Common myeloid progenitor, CD34-positive (primary cell): ENCODE measurements at regions not wholly inside any gene's neighbourhood (a gene's known extent, or its start where the extent isn't known, plus 50 kb on each side); places are given as distances from the start of the nearest gene placed in this dataset.

Experiments used
- CTCF ChIA-PET: fragments of 350-600 bp; sonication (Branson Sonifier 250); formaldehyde crosslinking; loops from one replicate; lab custom pipeline; 2021; ENCODE audit warnings: antibody characterized with exemption; lab: Charles Lee
- POLR2A ChIA-PET: fragments of 350-600 bp; sonication (Branson Sonifier 250); formaldehyde crosslinking; loops from one replicate; lab custom pipeline; 2021; ENCODE audit warnings: antibody characterized with exemption; lab: Charles Lee
- DNase-seq, 3 donors: peaks; one replicate each; pipeline versions ENCODE4 v3.0.0 to v3.0.0-alpha.2; 2013
- H3K27ac ChIP-seq, 2 experiments: 1 replicate in 1 of 2; 2 replicates in 1 of 2; pipeline ENCODE4 v1.7.0; 2013; ENCODE audit warnings: inconsistent platforms in 2 of 2, low read length in 2 of 2, mild to moderate bottlenecking in 2 of 2, low read depth in 1 of 2, moderate library complexity in 1 of 2; ENCODE audit not compliant: severe bottlenecking in 2 of 2, insufficient read depth in 1 of 2, poor library complexity in 1 of 2
- H3K27me3 ChIP-seq, 5 experiments: replicated peaks in 2 of 5; 1 replicate in 3 of 5; 2 replicates in 2 of 5; pipeline versions ENCODE4 v1.6.1 to v1.7.0; 2013; ENCODE audit warnings: low read length in 4 of 5, mild to moderate bottlenecking in 2 of 5, moderate library complexity in 2 of 5, inconsistent platforms in 1 of 5; ENCODE audit not compliant: insufficient read depth in 5 of 5, control insufficient read depth in 4 of 5
- H3K36me3 ChIP-seq, 4 experiments: 1 replicate in 2 of 4; 2 replicates in 2 of 4; pipeline versions ENCODE4 v1.6.1 to v1.7.0; 2013; ENCODE audit warnings: low read length in 3 of 4, control low read depth in 1 of 4, mild to moderate bottlenecking in 1 of 4; ENCODE audit not compliant: control insufficient read depth in 4 of 4, insufficient read depth in 4 of 4
- H3K4me1 ChIP-seq, 4 experiments: 1 replicate in 3 of 4; 2 replicates in 1 of 4; pipeline versions ENCODE4 v1.6.1 to v1.7.1; 2013; ENCODE audit warnings: low read length in 3 of 4, mild to moderate bottlenecking in 3 of 4, control low read depth in 1 of 4, inconsistent platforms in 1 of 4, moderate library complexity in 1 of 4; ENCODE audit not compliant: control insufficient read depth in 4 of 4, insufficient read depth in 4 of 4; ENCODE audit errors: control extremely low read depth in 1 of 4
- H3K4me3 ChIP-seq, 7 experiments: 1 replicate in 4 of 7; 2 replicates in 3 of 7; pipeline versions ENCODE4 v1.5.1 to v1.7.0; 2013; ENCODE audit warnings: mild to moderate bottlenecking in 7 of 7, low read length in 6 of 7, moderate library complexity in 6 of 7, inconsistent platforms in 2 of 7, low read depth in 2 of 7, control low read depth in 1 of 7; ENCODE audit not compliant: insufficient read depth in 4 of 7, control insufficient read depth in 1 of 7; ENCODE audit errors: extremely low read depth in 1 of 7
- H3K9me3 ChIP-seq, 5 experiments: 1 replicate in 4 of 5; 2 replicates in 1 of 5; pipeline versions ENCODE4 v1.6.1 to v1.7.1; 2013; ENCODE audit warnings: low read length in 4 of 5, mild to moderate bottlenecking in 2 of 5, inconsistent platforms in 1 of 5, low read depth in 1 of 5, moderate library complexity in 1 of 5; ENCODE audit not compliant: control insufficient read depth in 4 of 5, insufficient read depth in 2 of 5; ENCODE audit errors: control extremely low read depth in 1 of 5
- whole genome bisulfite sequencing: methylation state at CpG from one replicate; pipeline ENCODE4 v1.1.5; 2013; ENCODE audit not compliant: insufficient coverage; 5-methylcytosine and 5-hydroxymethylcytosine counted together

DNA sequence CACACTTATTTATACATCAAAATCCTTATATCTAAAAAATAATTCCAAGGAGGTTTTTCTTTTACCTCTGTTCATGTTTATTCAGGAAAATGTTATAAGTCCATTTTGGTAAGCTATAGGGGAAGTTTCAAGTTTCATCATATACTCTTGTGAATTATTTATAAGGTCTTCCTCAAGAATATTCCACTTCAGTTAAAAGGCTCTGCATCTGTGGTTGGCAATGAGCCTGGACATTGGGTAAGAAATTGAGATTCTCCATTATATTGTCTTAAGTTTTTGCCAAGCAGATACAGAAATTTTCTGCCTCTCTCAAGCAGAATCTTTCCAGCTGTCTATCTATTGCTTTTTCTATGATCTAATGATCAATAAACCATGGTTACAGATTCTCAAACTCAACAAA is 641.9 kb downstream of the NLGN4X start:
- ChIA-PET CTCF (no interaction called here), POLR2A (no interaction called here)
- no peak overlapping the region for H3K4me3 ChIP-seq
- no peaks in the 10 kb centered on the region for H3K9me3 ChIP-seq
- no peak for DNase-seq
- no peaks in the 10 kb centered on the region for H3K27me3 ChIP-seq
- no peaks in the 10 kb centered on the region for H3K4me1 ChIP-seq
- H3K36me3 ChIP-seq = no peaks in the 10 kb centered on the region
- H3K27ac ChIP-seq = no peak overlapping the region

DNA sequence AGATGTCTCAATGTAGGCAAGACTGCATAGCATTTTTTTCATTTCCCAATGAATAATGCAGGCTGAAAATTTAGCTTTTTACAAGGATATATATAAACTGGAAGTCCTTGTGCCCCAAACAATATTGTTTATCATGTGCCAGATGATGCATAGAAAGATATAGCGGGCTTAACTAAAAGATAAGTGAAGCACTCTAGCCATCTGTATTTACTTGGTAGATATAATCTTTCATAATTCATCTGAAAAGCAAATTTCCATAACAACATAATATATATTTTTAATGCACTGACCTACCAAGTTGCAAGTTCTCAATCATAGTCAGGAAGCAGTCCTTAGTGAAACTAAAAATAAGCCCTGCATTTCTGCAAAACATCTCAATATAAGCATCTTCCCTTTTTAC is 653.3 kb downstream of the NLGN4X start:
- no peak overlapping the region for H3K27ac ChIP-seq
- H3K4me3 ChIP-seq = no peak overlapping the region
- no peaks in the 10 kb centered on the region for H3K4me1 ChIP-seq
- H3K27me3 ChIP-seq = no peaks in the 10 kb centered on the region
- WGBS = no CpG with 5 or more reads among the region's 1 CpG
- DNase-seq = no peak
- H3K9me3 ChIP-seq = no peaks in the 10 kb centered on the region
- ChIA-PET CTCF (no interaction called here), POLR2A (no interaction called here)
- no peaks in the 10 kb centered on the region for H3K36me3 ChIP-seq

DNA sequence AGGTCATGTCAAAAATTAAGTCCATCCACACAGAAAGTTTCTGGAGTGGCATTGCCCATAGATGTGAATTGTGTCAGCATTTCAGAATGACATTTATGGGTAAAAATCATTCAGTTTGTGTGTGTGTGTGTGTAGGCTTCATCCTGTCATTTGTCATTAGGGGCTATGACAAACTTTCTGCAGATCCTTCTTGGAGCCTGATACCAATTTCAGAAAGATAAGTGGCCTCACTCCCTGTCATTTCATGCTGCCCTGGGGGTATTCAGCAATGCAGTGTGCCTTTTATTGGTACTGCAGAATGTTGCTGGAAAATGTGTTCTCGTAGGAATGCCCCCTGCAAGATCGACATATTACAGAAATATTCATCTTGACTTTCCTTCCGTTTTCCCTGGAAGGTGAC is 659.7 kb downstream of the NLGN4X start:
- H3K4me1 ChIP-seq = no peaks in the 10 kb centered on the region
- WGBS = no CpG with 5 or more reads among the region's 3 CpGs
- no peaks in the 10 kb centered on the region for H3K36me3 ChIP-seq
- DNase-seq = no peak
- ChIA-PET POLR2A (no interaction called here), CTCF (no interaction called here)
- H3K27ac ChIP-seq = no peak overlapping the region
- no peaks in the 10 kb centered on the region for H3K9me3 ChIP-seq
- no peaks in the 10 kb centered on the region for H3K27me3 ChIP-seq
- H3K4me3 ChIP-seq = no peak overlapping the region

DNA sequence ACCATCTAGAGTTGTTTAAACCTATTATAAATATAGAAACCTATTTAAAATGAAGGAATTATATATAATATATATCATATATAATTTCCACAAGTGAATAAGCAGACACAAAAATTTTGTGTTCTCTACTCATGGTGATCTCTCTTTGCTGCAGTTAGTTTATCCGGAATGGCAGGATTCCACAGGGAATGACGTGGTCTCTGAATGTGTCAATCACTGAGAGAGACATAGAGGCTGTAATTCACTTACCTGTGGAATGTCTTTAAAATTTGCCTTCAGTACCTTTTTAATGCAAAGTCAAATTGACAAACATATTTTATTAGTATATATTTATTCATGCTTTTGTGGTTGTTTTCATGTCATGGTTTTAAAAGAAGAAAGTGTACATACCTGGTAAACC is 669.3 kb downstream of the NLGN4X start:
- ChIA-PET POLR2A (no interaction called here), CTCF (no interaction called here)
- Histone ChIP-seq H3K27ac (no peak overlapping the region), H3K4me3 (no peak overlapping the region), H3K27me3 (no peaks in the 10 kb centered on the region), H3K36me3 (no peaks in the 10 kb centered on the region), H3K4me1 (no peaks in the 10 kb centered on the region), H3K9me3 (peaks cover 0 to 6% (median 0%) of the 10 kb centered on the region in 5 experiments)
- DNase-seq = no peak
- 100% methylated on average over 1 of the region's 2 CpGs for WGBS

DNA sequence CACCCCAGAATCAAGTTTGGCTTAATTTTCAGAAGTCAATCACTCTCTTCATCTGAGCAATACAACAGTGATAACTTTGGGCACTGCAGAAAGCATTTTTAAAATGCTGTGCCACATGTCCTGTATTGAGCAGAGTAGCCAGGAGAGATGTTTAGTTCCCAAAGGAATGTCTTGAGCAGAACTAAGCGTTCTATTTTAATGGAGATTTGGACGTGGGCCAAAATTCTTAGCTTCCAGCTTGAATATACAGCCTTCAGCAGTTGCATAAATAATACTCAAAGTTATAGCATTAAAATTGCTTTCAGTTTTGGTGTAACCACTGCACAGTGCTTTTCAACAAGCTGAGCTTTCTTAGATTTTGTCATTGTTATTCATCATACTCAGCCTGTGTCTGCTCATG is 679.2 kb downstream of the NLGN4X start:
- Histone ChIP-seq H3K4me1 (no peaks in the 10 kb centered on the region), H3K36me3 (no peaks in the 10 kb centered on the region), H3K27me3 (no peaks in the 10 kb centered on the region), H3K9me3 (no peaks in the 10 kb centered on the region), H3K27ac (no peak overlapping the region), H3K4me3 (no peak overlapping the region)
- ChIA-PET CTCF (no interaction called here), POLR2A (no interaction called here)
- WGBS = 100% methylated on average over 1 of the region's 2 CpGs
- no peak for DNase-seq

DNA sequence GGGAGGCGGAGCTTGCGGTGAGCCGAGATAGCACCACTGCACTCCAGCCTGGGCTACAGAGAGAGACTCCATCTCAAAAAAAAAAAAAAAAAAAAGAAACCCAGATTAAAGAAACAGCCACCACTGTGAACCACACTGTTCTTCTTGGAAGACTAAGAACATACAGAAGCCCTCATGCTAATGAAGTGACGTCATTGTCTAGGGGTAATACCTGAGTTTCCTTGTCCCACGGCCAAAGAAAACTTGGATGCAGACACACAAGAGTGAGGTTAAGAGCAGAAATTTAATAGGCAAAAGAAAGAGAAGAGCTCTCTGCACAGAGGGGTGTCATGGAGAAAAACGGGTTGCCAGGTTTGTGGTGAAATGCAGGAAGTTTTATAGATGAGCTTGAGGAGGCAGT is 691.6 kb downstream of the NLGN4X start:
- ChIA-PET POLR2A (no interaction called here), CTCF (no interaction called here)
- H3K4me3 ChIP-seq = no peak overlapping the region
- WGBS = 94% methylated on average over 6 of the region's 6 CpGs
- H3K4me1 ChIP-seq = no peaks in the 10 kb centered on the region
- no peak overlapping the region for H3K27ac ChIP-seq
- H3K9me3 ChIP-seq = no peaks in the 10 kb centered on the region
- no peaks in the 10 kb centered on the region for H3K36me3 ChIP-seq
- no peaks in the 10 kb centered on the region for H3K27me3 ChIP-seq
- no peak for DNase-seq

DNA sequence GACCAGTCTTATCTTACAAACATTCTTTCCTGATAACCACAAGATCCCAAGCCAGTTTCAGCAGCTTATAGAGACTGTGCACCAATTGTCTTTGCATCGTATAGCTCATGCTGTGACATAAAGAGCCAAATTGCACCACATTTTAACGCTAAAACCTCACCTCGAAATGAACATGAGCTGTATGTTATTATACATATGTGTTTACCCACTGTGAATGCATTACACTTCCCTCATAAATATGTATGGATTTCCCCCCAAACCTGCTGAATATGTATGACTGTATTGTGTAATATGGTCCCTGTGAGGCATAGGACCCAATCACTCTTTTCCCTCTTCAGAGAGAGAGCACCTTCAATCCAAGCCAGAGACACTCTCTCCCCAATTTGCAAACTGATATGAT is 692.4 kb downstream of the NLGN4X start:
- no peaks in the 10 kb centered on the region for H3K27me3 ChIP-seq
- H3K36me3 ChIP-seq = no peaks in the 10 kb centered on the region
- ChIA-PET CTCF (no interaction called here), POLR2A (no interaction called here)
- no CpG with 5 or more reads among the region's 3 CpGs for WGBS
- no peaks in the 10 kb centered on the region for H3K9me3 ChIP-seq
- no peak overlapping the region for H3K4me3 ChIP-seq
- H3K27ac ChIP-seq = no peak overlapping the region
- no peaks in the 10 kb centered on the region for H3K4me1 ChIP-seq
- DNase-seq = no peak
